ENCODE measurements at regions not wholly inside any gene's neighbourhood (a gene's known extent, or its start where the extent isn't known, plus 50 kb on each side); places are given as distances from the start of the nearest gene placed in this dataset.

DNA sequence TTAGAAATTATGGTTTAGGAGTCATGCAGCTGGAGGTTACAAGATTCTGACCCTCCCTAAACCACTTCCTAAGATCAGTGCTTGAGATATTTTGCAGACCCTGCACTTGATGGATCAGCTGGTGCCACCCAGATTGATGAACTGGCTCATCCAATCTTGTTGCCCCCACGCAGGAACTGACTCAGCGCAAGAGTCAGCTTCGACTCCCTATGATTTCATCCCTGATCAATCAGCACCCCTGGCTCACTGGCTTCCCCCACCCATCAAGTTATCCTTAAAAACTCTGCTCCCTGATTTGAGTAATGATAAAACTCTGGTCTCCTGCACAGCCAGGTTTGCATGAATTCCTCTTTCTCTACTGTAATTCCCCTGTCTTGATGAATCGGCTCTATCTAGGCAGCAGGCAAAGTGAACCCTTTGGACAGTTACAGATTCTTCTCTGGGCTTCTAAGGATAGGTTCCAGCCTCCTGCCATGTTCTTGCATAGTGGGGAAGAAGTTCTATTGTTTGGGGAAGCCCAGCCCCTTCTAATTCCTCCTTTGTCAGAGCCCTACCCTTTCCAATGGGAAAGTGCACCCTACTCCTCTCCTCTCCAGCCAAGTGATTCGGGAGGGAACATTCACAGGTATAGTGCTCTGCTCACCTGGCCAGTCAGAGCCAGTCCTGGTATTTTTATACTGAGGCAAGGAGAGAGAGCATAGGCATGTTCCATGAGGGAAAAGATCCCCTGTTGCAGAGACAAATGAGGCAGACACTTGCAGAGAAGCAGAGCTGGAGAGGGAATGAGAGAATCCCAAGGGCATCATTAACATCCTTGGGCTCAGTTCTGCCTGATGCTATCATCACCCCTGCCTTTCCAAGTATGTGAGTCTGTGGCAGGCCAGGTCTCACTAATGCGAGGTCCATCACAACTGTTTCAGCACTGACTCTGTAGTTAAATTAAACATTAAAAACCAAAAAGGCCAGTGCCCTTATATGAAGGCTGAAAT lies 224.4 kb upstream of the GALNT17 start:
- no peak for DNase-seq

DNA sequence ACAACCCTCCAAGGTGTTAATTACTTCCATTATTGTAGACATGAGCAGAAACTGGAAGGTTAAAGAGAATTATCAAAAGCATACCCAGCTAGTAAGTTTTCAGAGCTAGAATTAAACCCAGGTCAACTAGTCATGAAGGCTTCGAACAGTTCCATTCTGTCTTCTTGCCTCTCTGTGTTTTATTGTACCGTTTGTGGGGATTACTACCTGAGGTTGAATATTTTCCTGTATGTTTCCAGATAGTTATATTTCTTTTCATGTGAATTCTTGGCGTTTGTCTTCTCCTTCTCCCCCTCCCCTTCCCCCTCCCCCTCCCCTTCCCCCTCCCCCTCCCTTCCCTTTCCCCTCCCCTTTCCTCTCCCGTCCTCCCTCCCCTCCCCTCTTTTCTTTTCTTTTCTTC lies 218.0 kb upstream of the GALNT17 start:
- no peak for DNase-seq

DNA sequence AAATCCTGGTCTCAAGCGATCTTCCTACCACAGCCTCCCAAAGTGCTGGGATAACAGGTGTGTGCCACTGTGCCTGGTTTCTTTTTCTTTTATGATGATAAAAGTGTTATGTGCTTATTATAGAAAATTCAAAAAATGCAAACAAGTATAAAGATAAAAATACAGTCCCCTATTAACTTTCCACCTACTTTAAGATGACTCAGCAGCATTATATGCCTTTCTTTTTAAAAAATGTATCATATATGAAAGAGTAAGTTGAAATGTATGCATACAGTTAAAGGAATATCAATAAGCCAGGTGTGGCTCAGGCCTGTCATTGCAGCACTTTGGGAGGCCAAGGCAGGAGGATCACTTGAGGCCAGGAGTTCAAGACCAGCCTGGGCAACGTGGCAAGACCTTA lies 216.9 kb upstream of the GALNT17 start:
- DNase-seq, result no peak

DNA sequence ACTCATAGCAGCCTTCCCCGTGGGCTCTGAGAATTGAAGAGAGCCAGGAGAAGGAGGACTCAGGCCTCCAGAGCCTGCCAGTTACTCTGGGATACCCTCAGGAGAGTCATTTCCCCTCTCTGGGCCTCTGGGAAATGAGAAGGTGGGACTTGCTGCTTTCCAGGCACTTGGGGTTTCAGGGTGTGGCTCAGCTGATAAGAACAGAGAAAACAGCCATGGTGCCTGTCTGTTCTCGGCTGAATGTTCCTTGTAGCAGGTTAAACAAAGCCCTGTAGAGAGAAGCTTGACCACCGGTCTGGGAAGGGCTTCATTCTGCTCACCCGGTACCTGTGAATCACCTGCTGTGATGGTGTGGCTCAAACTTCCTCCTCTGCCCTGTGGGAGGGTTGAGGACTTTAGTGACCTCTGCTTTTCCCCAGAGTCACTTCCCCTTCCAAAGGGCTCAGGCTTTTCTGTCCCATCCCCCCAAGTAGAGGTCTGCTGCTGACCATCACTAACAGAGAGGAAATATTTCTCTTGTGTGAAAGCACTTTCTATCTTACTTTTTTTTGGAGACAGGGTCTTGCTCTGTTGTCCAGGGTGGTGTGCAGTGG lies 212.4 kb upstream of the GALNT17 start:
- no peak for DNase-seq

DNA sequence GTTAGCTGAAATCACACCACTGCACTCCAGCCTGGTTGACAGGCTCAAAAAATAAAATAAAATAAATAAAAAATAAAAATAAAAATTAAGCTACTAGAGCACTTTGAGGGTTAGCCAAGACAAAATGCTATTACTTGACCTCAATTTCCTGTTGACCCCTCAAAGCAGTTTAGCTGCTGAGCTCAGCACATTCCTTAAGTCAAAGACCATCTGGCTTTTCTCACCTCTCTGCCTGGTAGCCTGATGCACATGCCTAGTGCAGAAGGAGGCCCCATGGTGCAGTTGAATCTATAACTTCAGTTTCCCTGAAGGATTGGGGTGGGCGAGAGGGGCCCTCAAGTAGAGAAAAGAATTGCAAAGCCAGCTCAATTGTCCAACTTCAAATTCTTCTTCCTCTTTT lies 211.1 kb upstream of the GALNT17 start:
- no peak for DNase-seq

DNA sequence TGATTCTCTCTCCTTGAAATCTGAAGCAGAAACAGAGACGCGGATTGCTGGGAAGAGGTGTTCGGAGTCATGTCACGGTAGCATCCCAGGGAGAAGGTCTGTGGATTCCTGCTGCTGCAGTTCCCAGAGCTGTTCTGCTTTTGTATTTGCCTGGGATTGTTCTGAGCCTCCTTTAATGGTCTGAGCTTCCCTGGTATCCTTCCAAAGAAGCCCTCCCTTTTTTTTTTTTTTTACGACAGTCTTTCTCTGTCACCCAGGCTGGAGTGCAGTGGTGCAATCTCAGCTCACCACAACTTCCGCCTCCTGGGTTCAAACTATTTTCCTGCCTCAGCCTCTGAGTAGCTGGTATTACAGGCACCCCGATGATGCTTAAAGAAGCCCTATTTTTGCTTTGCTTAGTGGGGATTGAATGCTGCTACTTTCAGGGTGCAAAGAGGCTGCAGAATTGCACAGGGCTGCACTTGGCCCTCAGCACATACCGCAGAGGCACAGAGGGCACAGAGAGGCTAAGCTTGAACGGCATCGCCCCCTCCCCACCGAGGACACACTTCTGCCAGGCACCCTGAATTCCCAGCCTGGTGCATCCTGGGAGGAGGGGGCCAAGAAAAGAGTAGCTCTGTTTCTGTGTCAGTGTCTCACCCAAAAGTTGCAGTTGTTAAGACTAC lies 208.6 kb upstream of the GALNT17 start:
- DNase-seq, result no peak

DNA sequence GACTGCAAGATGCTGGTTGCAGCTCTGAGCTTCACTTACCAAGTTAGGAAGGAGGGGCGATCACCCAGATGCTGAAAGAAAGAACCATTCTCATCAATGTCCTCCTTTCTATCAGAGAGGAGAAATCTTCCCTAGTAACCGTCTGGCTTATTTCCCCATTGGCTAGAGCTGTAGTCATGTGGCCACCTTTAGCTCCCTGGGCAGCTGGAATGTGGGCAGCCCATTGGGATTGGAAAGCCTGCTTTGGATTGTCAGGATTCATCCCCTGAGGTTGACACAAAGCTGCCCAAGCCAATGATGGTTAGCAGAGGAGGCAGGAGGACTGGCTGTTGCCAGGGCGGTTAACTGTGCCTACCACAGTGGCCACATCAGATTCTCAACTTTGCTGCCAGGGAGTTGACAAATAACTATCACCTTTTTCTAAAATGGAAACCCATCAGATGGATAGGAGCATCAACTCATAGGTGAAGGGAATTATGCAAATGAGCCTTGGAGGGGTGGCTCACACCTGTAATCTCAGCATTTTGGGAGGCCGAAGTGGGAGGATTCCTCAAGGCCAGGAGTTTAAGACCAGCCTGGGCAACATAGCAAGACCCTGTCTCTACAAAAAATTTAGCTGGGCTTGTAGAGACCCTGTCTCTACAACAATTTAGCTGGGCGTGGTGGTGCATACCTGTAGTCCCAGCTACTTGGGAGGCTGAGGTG lies 206.4 kb upstream of the GALNT17 start:
- no peak for DNase-seq

DNA sequence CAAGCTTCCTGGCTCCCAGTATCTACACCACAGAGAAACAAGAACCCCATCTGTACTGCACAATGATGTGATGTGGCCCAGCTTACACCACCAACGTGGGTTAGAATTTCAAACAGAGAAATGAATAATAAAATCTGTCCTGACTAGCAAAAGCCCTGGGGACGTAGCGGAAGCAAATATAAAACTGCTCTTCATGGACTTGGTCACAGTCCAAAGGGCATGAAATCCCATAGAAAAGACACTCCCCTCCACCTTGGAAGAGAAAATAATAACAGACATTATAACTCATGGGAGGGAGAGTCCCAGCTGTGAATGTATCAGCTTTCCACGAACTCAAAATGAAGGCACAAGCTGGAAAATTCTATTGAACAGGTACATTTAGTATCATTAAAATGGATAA lies 205.3 kb upstream of the GALNT17 start:
- DNase-seq, result no peak

DNA sequence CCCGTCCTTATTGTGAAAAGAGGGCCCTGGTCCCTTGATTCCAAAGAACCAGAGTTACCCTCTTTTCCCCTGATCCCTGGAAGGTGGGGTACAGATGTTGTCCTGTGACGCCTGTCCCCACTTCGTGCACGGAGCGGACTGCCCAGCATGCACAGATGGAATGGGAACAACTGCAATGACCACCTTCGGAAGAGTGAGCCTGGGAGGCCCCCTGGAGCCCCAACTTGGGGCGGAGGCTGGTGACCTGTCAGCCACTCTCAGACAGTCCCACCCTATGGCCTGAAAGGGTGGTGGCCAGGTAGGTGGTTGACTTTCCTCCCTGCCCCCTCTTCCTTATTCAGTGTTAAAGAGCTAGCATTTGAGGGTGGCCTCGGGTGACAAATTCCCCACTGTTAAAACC lies 196.6 kb upstream of the GALNT17 start:
- no peak for DNase-seq

DNA sequence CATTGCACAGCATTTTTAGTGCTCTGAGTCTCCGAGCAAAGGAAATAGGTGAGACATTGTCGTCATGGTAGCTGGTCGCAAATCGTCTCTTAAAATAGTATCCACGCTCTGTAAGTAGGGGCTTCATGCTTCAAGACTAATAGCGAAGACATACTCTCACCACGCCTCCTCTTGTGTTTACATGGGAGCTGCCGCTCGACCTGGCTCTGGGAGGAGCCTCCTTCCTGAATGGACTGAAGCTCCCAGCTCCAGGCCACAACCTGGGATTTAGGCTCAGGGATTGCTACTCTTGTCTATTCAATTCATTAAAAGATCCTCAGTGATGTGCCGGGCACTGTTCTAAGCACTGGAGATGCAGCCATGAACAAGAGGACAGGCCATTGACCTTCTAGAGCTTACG lies 196.1 kb upstream of the GALNT17 start:
- no peak for DNase-seq

DNA sequence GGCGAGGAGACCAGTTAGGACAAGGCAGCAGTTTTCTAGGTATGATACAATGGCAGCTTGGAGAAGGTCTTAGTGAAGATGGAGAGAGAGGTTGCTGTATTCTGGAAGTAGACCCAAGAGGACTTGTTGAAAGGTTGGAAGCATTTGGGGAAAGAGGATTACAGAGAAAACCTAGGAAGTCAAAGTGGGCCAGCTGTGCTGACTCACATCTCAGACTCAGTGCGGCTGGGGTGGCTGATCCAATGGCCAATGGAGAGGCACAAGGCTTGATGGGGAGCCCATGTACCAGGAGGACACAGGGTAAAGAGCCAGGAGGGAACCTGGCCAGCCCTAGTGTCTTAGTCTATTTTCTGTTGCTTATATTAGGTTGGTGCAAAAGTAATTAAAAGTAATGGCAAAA lies 194.5 kb upstream of the GALNT17 start:
- DNase-seq, result no peak

DNA sequence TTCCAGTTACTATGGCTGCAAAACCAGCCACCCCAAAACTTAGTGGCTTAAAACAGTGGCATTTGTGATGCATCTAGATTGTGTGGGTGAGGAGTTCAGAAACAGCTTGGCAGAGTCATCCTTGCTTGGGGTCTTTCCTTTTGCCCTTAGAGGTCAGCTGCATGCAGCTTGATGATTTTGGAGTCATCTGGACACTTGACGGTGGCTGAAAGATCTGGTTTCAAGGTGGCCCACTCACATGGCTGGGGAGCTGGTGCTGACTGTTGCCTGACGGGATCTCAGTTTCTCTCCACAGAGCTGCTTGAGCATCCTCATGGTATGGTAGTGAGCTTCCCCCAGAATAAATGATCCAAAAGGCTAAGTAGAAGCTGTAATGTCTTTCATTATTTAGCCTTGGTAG lies 191.3 kb upstream of the GALNT17 start:
- no peak for DNase-seq

DNA sequence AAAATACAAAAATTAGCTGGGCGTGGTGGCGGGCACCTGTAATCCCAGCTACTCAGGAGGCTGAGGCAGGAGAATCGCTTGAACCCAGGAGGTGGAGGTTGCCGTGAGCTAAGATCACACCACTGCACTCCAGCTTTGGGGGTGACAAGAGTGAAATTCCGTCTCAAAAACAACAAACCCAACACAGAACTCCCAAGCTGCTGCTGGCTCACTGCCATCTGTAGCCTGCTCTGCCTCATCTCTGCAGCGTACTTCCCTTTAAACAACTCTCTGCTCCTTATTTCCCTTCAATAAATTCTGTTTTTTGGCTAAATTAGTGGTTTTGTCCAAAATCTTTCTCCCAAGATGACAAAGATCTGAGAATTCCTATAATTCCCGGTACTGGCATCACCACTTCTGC lies 189.2 kb upstream of the GALNT17 start:
- no peak for DNase-seq

DNA sequence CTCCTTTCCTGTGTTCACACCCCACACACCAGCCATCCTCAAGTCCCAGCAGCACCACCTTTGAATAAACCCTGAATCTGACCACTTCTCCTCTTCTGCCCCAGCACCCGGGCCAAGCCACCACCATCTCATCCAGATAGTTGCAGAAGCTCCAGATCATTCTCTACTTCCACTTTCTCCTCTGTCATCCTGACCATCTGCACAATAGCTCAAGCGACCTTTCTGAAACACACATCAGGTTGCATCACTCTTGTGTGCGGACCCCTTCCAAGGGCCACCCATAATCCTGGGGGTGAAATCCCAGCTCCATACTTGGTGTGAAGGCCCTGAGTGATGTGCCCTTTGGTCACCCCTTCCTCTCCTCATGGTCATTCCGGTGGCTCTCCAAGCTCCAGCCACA lies 187.4 kb upstream of the GALNT17 start:
- no peak for DNase-seq

DNA sequence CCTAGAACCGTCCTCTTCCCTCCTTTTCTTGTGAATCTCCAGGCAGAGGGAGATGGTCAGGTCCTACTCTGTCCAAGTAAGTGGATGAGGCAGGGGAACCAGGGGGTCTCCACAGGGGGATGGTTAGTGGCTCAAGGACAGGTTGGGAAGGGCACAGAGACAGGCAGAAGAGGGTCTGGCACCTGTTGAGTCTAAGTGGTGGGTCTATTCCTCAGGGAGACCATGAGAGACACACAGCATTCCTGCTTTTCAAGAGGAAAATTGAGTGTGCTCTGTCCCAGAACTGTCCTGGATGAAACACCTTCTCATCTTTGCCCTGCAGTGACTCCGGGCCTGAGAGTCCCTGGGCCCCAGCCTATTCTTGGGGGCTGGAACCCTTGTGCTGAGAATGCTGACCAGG lies 184.8 kb upstream of the GALNT17 start:
- DNase-seq, result no peak

DNA sequence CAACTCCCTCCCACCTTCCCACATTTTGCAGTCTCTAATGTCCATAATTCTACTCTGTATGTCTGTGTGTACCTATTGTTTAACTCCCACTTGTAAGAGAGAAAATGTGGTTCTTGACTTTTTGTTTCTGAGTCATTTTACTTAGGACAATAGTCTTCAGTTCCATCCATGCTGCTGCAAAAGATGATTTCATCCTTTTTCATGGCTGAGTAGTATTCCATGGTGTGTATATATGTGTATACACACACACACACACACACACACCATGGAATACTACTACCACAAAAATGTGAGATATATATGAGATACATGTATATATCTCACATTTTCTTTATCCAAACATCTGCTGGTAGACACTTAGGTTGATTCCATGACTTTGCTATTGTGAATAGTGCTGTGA lies 182.1 kb upstream of the GALNT17 start:
- DNase-seq, result no peak

DNA sequence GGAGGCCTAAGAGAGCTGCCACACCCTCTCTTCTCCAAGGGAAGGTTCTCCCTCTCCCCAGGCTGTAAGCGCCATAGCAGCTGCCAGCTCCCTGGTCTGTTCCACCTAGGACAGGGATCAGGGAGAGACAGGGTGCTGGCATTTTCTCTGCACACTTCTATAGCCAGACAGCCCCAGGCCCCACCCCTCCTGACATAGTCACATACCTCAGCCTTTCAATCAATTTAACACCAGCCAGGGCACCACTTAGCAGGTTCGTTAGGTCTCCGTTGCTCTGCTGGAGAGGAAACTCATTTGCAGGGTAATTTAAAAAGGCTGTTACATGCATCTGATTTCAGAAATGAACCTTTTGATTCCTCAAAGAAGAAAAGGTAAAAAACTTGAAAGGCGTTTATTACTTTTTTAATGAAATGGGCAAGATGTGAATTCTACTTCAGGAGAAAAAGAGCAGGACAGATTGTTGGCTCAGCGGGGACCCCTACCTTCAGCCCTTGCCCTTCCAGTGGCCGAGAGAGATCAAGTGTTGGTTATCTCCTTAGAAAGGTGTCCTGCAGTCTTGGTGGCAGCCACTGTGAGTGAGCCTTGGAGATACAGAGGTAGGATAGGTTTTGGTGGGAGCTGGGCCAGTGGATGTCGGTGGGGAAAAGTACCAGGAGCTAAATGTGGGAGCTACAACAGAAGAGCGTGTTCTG lies 180.5 kb upstream of the GALNT17 start:
- no peak for DNase-seq

DNA sequence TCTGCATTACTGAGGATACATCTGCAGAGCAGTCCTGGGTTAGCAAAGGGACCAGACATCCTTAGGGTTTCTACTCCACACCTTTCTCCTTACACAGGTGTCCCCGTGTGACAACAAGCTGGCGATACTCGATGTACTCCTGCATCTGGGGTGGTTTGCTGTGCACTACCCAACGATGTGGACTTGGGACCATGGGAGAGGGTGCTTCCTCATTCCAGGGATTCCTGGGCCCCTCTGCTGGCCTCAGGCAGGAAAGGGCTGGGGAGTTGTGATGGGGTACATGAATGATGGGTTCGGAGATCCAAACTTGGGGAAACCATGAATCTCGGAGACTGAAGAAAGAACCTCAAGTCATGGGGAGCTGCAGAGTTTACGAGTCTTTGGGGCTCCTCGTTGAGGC lies 179.6 kb upstream of the GALNT17 start:
- DNase-seq, result no peak

DNA sequence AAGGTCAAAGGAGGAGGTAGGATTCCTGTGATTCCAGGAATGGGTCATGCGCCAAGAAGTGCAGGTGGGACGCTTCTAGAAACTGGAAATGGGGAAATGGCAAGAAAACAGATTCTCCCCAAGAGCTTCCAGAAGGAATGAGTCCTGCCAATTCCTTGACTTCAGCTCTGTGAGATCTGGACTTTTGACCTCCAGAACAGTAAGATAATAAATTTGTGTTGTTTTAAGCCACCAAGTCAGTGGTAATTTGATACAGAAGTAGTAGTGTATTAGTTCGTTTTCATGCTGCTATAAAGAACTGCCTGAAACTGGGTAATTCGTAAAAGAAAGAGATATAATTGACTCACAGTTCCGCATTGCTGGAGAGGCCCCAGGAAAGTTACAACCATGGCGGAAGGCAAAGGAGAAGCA lies 178.6 kb upstream of the GALNT17 start:
- no peak for DNase-seq

DNA sequence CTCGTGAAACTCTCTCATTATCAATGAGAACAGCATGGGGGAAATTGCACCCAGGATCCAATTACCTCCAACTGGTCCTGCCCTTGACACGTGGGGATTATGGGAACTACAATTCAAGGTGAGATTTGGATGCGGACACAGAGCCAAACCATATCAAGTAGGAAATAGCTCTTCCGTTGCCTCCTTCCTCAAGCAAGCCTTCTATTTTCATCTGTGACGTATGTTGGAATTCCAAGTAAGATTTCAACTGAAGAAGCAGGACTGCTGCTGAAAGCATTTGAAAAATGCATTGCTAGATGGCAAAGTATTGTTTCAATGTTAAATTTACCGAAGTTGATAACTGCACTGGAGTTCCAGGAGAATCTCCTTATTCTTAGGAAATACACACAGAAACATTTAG lies 178.1 kb upstream of the GALNT17 start:
- no peak for DNase-seq

DNA sequence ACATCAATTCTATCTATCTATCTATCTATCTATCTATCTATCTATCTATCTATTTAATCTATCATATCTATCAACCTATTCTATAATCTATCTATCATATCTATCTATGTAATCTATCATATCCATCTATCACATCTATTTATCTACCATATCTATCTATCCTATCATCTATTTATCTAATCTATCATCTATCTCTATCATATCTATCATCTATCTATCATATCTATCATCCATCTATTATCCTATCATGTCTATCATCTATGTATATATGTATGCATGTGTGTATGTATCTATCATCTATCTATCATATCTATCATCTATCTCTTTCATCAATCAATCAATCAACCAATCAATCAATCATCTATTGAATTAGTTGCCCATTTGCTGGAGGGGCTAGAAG lies 159.3 kb upstream of the GALNT17 start:
- DNase-seq, result no peak

DNA sequence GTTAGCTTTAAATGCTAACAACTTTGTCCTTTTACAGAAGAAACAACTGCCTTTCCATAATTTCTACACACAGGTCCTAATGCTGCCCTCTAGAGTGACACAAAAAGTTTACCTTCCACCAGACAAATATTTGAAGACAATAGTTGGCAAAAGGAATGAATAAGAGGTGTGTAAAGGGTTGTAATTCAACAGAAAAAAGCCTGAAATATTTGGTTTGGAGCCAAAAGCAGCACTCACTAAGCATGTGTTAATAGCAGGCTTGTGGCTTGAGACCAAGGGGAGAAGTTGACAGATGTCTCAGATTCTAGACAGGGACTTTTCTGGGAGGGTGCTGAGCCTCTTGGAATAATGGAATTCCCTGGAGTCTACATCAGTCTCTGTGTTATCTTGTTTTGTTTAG lies 156.2 kb upstream of the GALNT17 start:
- DNase-seq, result no peak

DNA sequence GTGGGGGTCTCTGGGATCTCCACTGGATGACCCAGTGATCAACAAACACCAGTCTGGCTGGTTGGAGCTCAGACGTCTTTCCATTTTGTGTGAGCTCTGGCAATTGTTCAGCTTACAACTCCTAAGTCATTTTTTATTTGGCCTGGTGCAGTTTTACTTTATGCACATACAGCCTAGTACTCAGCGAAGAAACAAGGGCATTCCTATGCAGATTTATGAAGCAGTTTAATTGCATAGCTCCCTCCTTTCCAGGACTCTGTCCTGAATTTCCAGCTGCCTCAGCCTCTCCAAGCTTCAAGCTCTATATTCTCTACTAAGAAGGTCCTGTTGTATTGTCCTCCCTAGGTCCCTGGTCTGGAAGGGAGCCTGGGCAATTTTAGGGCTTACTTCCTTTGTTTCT lies 145.6 kb upstream of the GALNT17 start:
- DNase-seq, result no peak

Measured in suppressor macrophage treated with lipopolysaccharide for 4 hours (primary cell).